HEK293T (cell line): ENCODE measurements at regions not wholly inside any gene's neighbourhood (a gene's known extent, or its start where the extent isn't known, plus 50 kb on each side); places are given as distances from the start of the nearest gene placed in this dataset.

Experiments used
- CTCF ChIA-PET: fragments of 350-600 bp; formaldehyde crosslinking; extraction: SDS; loops from one replicate; lab custom pipeline; 2021; ENCODE audit warnings: antibody characterized with exemption, inconsistent platforms; lab: Yijun Ruan, JAX
- POLR2A ChIA-PET: fragments of 350-600 bp; formaldehyde crosslinking; extraction: SDS; loops from one replicate; lab custom pipeline; 2020; ENCODE audit warnings: antibody characterized with exemption, inconsistent platforms; lab: Yijun Ruan, JAX
- DNase-seq: peaks from one replicate; pipeline ENCODE4 v3.0.0; 2012; ENCODE audit warnings: mixed read lengths; ENCODE audit errors: extremely low spot score
- ARNT ChIP-seq: fragments of 450-650 bp; IDR thresholded peaks from 2 replicates; pipeline ENCODE4 v1.6.1; 2017; ENCODE audit warnings: mild to moderate bottlenecking
- BHLHE40 ChIP-seq: fragments of 450-650 bp; IDR thresholded peaks from 2 replicates; pipeline ENCODE4 v1.6.1; 2016; ENCODE audit warnings: mild to moderate bottlenecking, moderate library complexity, borderline replicate concordance
- CTBP1 ChIP-seq: fragments of 450-650 bp; IDR thresholded peaks from 2 replicates; pipeline ENCODE4 v1.6.1; 2016; ENCODE audit warnings: borderline replicate concordance
- ELF4 ChIP-seq: fragments of 450-650 bp; IDR thresholded peaks from 2 replicates; pipeline ENCODE4 v1.6.1; 2017; ENCODE audit warnings: antibody characterized with exemption
- FOXA1 ChIP-seq: fragments of 450-650 bp; IDR thresholded peaks from 2 replicates; pipeline ENCODE4 v1.6.1; 2016; ENCODE audit warnings: mild to moderate bottlenecking
- FOXK2 ChIP-seq: fragments of 450-650 bp; IDR thresholded peaks from 2 replicates; pipeline ENCODE4 v1.6.1; 2016; ENCODE audit warnings: mild to moderate bottlenecking
- FOXM1 ChIP-seq: fragments of 450-650 bp; IDR thresholded peaks from 2 replicates; pipeline ENCODE4 v1.6.1; 2017; ENCODE audit warnings: mild to moderate bottlenecking, borderline replicate concordance
- HDGF ChIP-seq: fragments of 450-650 bp; IDR thresholded peaks from 2 replicates; pipeline ENCODE4 v1.6.1; 2017; ENCODE audit warnings: antibody characterized with exemption, borderline replicate concordance
- L3MBTL2 ChIP-seq: fragments of 450-650 bp; conservative IDR thresholded peaks from 2 replicates; pipeline ENCODE4 v1.6.1; 2016; ENCODE audit warnings: mild to moderate bottlenecking
- LEF1 ChIP-seq: fragments of 450-650 bp; IDR thresholded peaks from 2 replicates; pipeline ENCODE4 v1.6.1; 2017; ENCODE audit warnings: mild to moderate bottlenecking, borderline replicate concordance
- NFRKB ChIP-seq: fragments of 450-650 bp; IDR thresholded peaks from 2 replicates; pipeline ENCODE4 v1.6.1; 2016; ENCODE audit warnings: mild to moderate bottlenecking, moderate library complexity
- PKNOX1 ChIP-seq: fragments of 450-650 bp; IDR thresholded peaks from 2 replicates; pipeline ENCODE4 v1.6.1; 2016
- SP1 ChIP-seq: fragments of 450-650 bp; IDR thresholded peaks from 2 replicates; pipeline ENCODE4 v1.6.1; 2017
- SUZ12 ChIP-seq: fragments of 450-650 bp; IDR thresholded peaks from 2 replicates; pipeline ENCODE4 v1.6.1; 2016; ENCODE audit warnings: mild to moderate bottlenecking
- TARDBP ChIP-seq: fragments of 450-650 bp; IDR thresholded peaks from 2 replicates; pipeline ENCODE4 v1.6.1; 2016
- ZNF384 ChIP-seq: fragments of 450-650 bp; IDR thresholded peaks from 2 replicates; pipeline ENCODE4 v1.6.1; 2016

- POLR2A ChIA-PET: no interaction called here
- CTCF ChIA-PET: no interaction called here
- no peak for TF ChIP-seq L3MBTL2
- no peak for TF ChIP-seq ELF4
- TF ChIP-seq TARDBP: no peak
- no peak for TF ChIP-seq ZNF384
- no peak for TF ChIP-seq LEF1
- TF ChIP-seq ARNT: no peak
- TF ChIP-seq PKNOX1: no peak
- TF ChIP-seq NFRKB: no peak
- no peak for TF ChIP-seq CTBP1
- TF ChIP-seq BHLHE40: no peak
- no peak for TF ChIP-seq FOXA1
- no peak for TF ChIP-seq SUZ12
- no peak for TF ChIP-seq FOXK2
Measured at GRCh38 chr2:65501836-65502235, 69.4 kb upstream of the SPRED2 start.

GRCh38 chr2:65501074-65501473 lies 68.7 kb upstream of the SPRED2 start:
- ChIA-PET CTCF (no interaction called here), POLR2A (no interaction called here)
- no peak for DNase-seq
- TF ChIP-seq ZNF384 (no peak), FOXA1 (no peak), PKNOX1 (no peak), LEF1 (no peak), TARDBP (no peak), CTBP1 (no peak), ELF4 (no peak), SP1 (no peak), L3MBTL2 (no peak), SUZ12 (no peak), BHLHE40 (no peak), NFRKB (no peak), ARNT (no peak), HDGF (no peak), FOXM1 (no peak)

More at GRCh38 chr2:65501836-65502235, 69.4 kb upstream of the SPRED2 start:
- DNase-seq: no peak

GRCh38 chr2:65500310-65501040 lies 68.1 kb upstream of the SPRED2 start:
- ChIA-PET POLR2A (no interaction called here), CTCF (no interaction called here)
- DNase-seq: no peak
- TF ChIP-seq L3MBTL2 (no peak), HDGF (no peak), NFRKB (no peak), LEF1 (no peak), SUZ12 (no peak), PKNOX1 (no peak), FOXK2 (no peak), TARDBP (no peak), SP1 (no peak)

GRCh38 chr2:65499216-65499615 lies 66.8 kb upstream of the SPRED2 start:
- no peak for TF ChIP-seq SP1
- CTCF ChIA-PET: interaction anchor here (0.6 kb wide), 1 partner anchor 292 kb away, joined by 4 read pairs; no protein-coding TSS in a partner anchor
- POLR2A ChIA-PET: no interaction called here
- no peak for DNase-seq

GRCh38 chr2:65498396-65498795 lies 66.0 kb upstream of the SPRED2 start:
- POLR2A ChIA-PET: no interaction called here
- no peak for DNase-seq
- CTCF ChIA-PET: no interaction called here
- TF ChIP-seq LEF1: no peak
- TF ChIP-seq ELF4: no peak
- TF ChIP-seq SUZ12: no peak
- no peak for TF ChIP-seq FOXM1
- no peak for TF ChIP-seq SP1
- no peak for TF ChIP-seq ARNT
- no peak for TF ChIP-seq HDGF
- TF ChIP-seq TARDBP: no peak
- TF ChIP-seq ZNF384: no peak
- no peak for TF ChIP-seq PKNOX1
- TF ChIP-seq NFRKB: no peak
- no peak for TF ChIP-seq L3MBTL2
- TF ChIP-seq FOXA1: no peak
- no peak for TF ChIP-seq CTBP1
- no peak for TF ChIP-seq FOXK2
- TF ChIP-seq BHLHE40: no peak
